Uterus (tissue), 3 donors: ENCODE measurements at regions not wholly inside any gene's neighbourhood (a gene's known extent, or its start where the extent isn't known, plus 50 kb on each side); places are given as distances from the start of the nearest gene placed in this dataset.
"Not testable (repeated sequence)": the region's sequence is repeated elsewhere in the genome, so short reads cannot be mapped to it uniquely, and the experiment has no call there.

Experiments used
- DNase-seq, 2 donors: peaks; one replicate each; pipeline ENCODE4 v3.0.0-alpha.2; 2019 to 2020
- H3K27ac ChIP-seq, 2 donors: fragments of 200-600 bp; sonication (generic); 1 replicate in 1 of 2; 2 replicates in 1 of 2; pipeline ENCODE4 v1.5.1; 2016 to 2018
- H3K27me3 ChIP-seq, 2 donors: fragments of 200-600 bp; sonication (generic); one replicate each; pipeline ENCODE4 v1.5.1; 2018 to 2019; ENCODE audit warnings: control low read depth in 1 of 2
- H3K36me3 ChIP-seq, 2 donors: fragments of 200-600 bp; sonication (generic); one replicate each; pipeline ENCODE4 v1.5.1; 2019; ENCODE audit warnings: control low read depth in 1 of 2
- H3K4me1 ChIP-seq, 2 donors: fragments of 200-600 bp; sonication (generic); one replicate each; pipeline ENCODE4 v1.5.1; 2018 to 2019; ENCODE audit warnings: control low read depth in 1 of 2
- H3K4me3 ChIP-seq, 2 donors: fragments of 200-600 bp; sonication (generic); 1 replicate in 1 of 2; 2 replicates in 1 of 2; pipeline ENCODE4 v1.5.1; 2018 to 2019; ENCODE audit warnings: mild to moderate bottlenecking in 1 of 2
- H3K9me3 ChIP-seq, 2 donors: fragments of 200-600 bp; sonication (generic); one replicate each; pipeline ENCODE4 v1.5.1; 2019; ENCODE audit warnings: control low read depth in 1 of 2
- CTCF ChIP-seq, 4 experiments: fragments of 200-600 bp in 2 of 4; fragments of 450-650 bp in 2 of 4; sonication (generic) in 2 of 4; IDR thresholded peaks; one replicate each; pipeline ENCODE4 v1.5.1; 2016 to 2019; ENCODE audit warnings: antibody characterized with exemption in 4 of 4, mild to moderate bottlenecking in 2 of 4, moderate library complexity in 1 of 4
- POLR2A ChIP-seq, 2 donors: fragments of 450-650 bp; IDR thresholded peaks; one replicate each; pipeline ENCODE4 v1.6.1; 2016; ENCODE audit warnings: antibody characterized with exemption in 2 of 2, mild to moderate bottlenecking in 1 of 2, moderate library complexity in 1 of 2
- intact Hi-C: fragments of 100-400 bp; cut with DNase I; formaldehyde crosslinking; loops from one replicate; pipeline ENCODE4 v1.15.1; 2023; ENCODE audit warnings: low total_unique reads
- donor health status: DM: yes; HTN: yes; CAD: no.

GRCh38 chr14:58770491-58770982 is 132.8 kb downstream of the DACT1 start:
- TF ChIP-seq CTCF (IDR thresholded peaks at IDR 0.05) (no peak), POLR2A (IDR thresholded peaks at IDR 0.05) (no peak)
- H3K9me3 ChIP-seq: no peaks in the 10 kb centered on the region
- H3K4me1 ChIP-seq: no peaks in the 10 kb centered on the region
- H3K27ac ChIP-seq: no peak overlapping the region
- no peak overlapping the region for H3K4me3 ChIP-seq
- no peaks in the 10 kb centered on the region for H3K36me3 ChIP-seq
- no peaks in the 10 kb centered on the region for H3K27me3 ChIP-seq
- no peak for DNase-seq
- intact Hi-C loops: no loop called here

GRCh38 chr14:58771016-58771415 is 133.3 kb downstream of the DACT1 start:
- TF ChIP-seq CTCF (IDR thresholded peaks at IDR 0.05): no peak
- no peak for TF ChIP-seq POLR2A (IDR thresholded peaks at IDR 0.05)
- no peak overlapping the region for H3K4me3 ChIP-seq
- H3K27me3 ChIP-seq: no peaks in the 10 kb centered on the region
- no peak for DNase-seq
- no peak overlapping the region for H3K27ac ChIP-seq
- intact Hi-C loops: no loop called here
- H3K4me1 ChIP-seq: no peaks in the 10 kb centered on the region
- H3K9me3 ChIP-seq: no peaks in the 10 kb centered on the region
- no peaks in the 10 kb centered on the region for H3K36me3 ChIP-seq

- Histone ChIP-seq H3K9me3 (no peaks in the 10 kb centered on the region), H3K4me3 (no peak overlapping the region), H3K4me1 (no peaks in the 10 kb centered on the region), H3K27me3 (no peaks in the 10 kb centered on the region), H3K27ac (no peak overlapping the region), H3K36me3 (no peaks in the 10 kb centered on the region)
- intact Hi-C loops: no loop called here
- no peak for DNase-seq
- TF ChIP-seq POLR2A (IDR thresholded peaks at IDR 0.05) (no peak), CTCF (IDR thresholded peaks at IDR 0.05) (no peak)
Measured at GRCh38 chr14:58772116-58772515, 134.4 kb downstream of the DACT1 start.

GRCh38 chr14:58772794-58773620 is 135.2 kb downstream of the DACT1 start:
- no peaks in the 10 kb centered on the region for H3K4me1 ChIP-seq
- no peaks in the 10 kb centered on the region for H3K36me3 ChIP-seq
- no peak for TF ChIP-seq CTCF (IDR thresholded peaks at IDR 0.05)
- no peak for TF ChIP-seq POLR2A (IDR thresholded peaks at IDR 0.05)
- H3K27me3 ChIP-seq: no peaks in the 10 kb centered on the region
- no peak overlapping the region for H3K4me3 ChIP-seq
- H3K27ac ChIP-seq: no peak overlapping the region
- intact Hi-C loops: no loop called here
- DNase-seq: no peak
- H3K9me3 ChIP-seq: no peaks in the 10 kb centered on the region

- H3K27ac ChIP-seq: no peak overlapping the region
- H3K4me1 ChIP-seq: no peaks in the 10 kb centered on the region
- TF ChIP-seq CTCF (IDR thresholded peaks at IDR 0.05) (no peak), POLR2A (IDR thresholded peaks at IDR 0.05) (no peak)
- intact Hi-C loops: no loop called here
- no peak overlapping the region for H3K4me3 ChIP-seq
- H3K36me3 ChIP-seq: no peaks in the 10 kb centered on the region
- no peaks in the 10 kb centered on the region for H3K27me3 ChIP-seq
- DNase-seq: no peak
- H3K9me3 ChIP-seq: no peaks in the 10 kb centered on the region
Measured at GRCh38 chr14:58774531-58774930, 136.8 kb downstream of the DACT1 start.

- not testable (repeated sequence) for H3K27ac ChIP-seq, H3K9me3 ChIP-seq, H3K4me1 ChIP-seq
Measured at GRCh38 chr14:58775130-58775529, 137.4 kb downstream of the DACT1 start.

More at GRCh38 chr14:58775130-58775529, 137.4 kb downstream of the DACT1 start:
- H3K27me3 ChIP-seq, intact Hi-C loops, H3K36me3 ChIP-seq, H3K4me3 ChIP-seq, DNase-seq: not testable (repeated sequence)
